Gastrocnemius medialis (tissue), 4 donors: ENCODE measurements at regions not wholly inside any gene's neighbourhood (a gene's known extent, or its start where the extent isn't known, plus 50 kb on each side); places are given as distances from the start of the nearest gene placed in this dataset.

Source experiments
- ATAC-seq, 2 donors: fragments of 150-250 bp; one replicate each; pipeline ENCODE4 v1.9.1; 2016
- DNase-seq, 2 donors: peaks; one replicate each; pipeline ENCODE4 v3.0.0-alpha.2; 2019
- H3K27ac ChIP-seq, 4 donors: fragments of 200-600 bp; sonication (generic); 1 replicate in 1 of 4; 2 replicates in 3 of 4; pipeline ENCODE4 v1.5.1; 2016 to 2018; ENCODE audit warnings: mild to moderate bottlenecking in 2 of 4, moderate library complexity in 1 of 4
- H3K27me3 ChIP-seq, 3 donors: fragments of 200-600 bp; sonication (generic) in 2 of 3; 1 replicate in 1 of 3; 2 replicates in 2 of 3; pipeline versions ENCODE4 v1.5.1 to v1.6.0; 2016 to 2019; ENCODE audit warnings: mild to moderate bottlenecking in 1 of 3, moderate library complexity in 1 of 3
- H3K36me3 ChIP-seq, 2 donors: fragments of 200-600 bp; sonication (generic) in 1 of 2; one replicate each; pipeline ENCODE4 v1.5.1; 2017 to 2018
- H3K4me1 ChIP-seq, 2 donors: fragments of 200-600 bp; sonication (generic) in 1 of 2; one replicate each; pipeline ENCODE4 v1.5.1; 2016 to 2017; ENCODE audit warnings: mild to moderate bottlenecking in 2 of 2
- H3K4me3 ChIP-seq, 4 donors: fragments of 200-600 bp; sonication (generic) in 3 of 4; 1 replicate in 1 of 4; 2 replicates in 3 of 4; pipeline ENCODE4 v1.5.1; 2016 to 2019; ENCODE audit warnings: mild to moderate bottlenecking in 2 of 4
- H3K9me3 ChIP-seq, 3 donors: fragments of 200-600 bp; sonication (generic) in 2 of 3; 1 replicate in 1 of 3; 2 replicates in 2 of 3; pipeline ENCODE4 v1.5.1; 2016 to 2019
- POLR2A ChIP-seq, 2 donors: fragments of 450-650 bp; IDR thresholded peaks; one replicate each; pipeline ENCODE4 v1.6.1; 2017; ENCODE audit warnings: antibody characterized with exemption in 2 of 2, mild to moderate bottlenecking in 2 of 2, moderate library complexity in 2 of 2
- in situ Hi-C, 4 donors: fragments of 200-750 bp; cut with MboI; loops; one replicate each; pipeline versions ENCODE4 v1.15.0 to v1.8.0; 2017; ENCODE audit warnings: low sequenced_read_pairs in 4 of 4
- intact Hi-C: fragments of 100-400 bp; cut with DNase I; formaldehyde crosslinking; loops from one replicate; pipeline ENCODE4 v1.15.1; 2023; ENCODE audit warnings: low total_unique reads
- TF ChIP-seq, protein P1 (sequence below), 5 experiments: fragments of 450-650 bp in 3 of 5; fragments of 200-600 bp in 2 of 5; sonication (generic) in 2 of 5; IDR thresholded peaks in 4 of 5; conservative IDR thresholded peaks in 1 of 5; 1 replicate in 4 of 5; 2 replicates in 1 of 5; pipeline ENCODE4 v1.5.1; 2016 to 2019; ENCODE audit warnings: antibody characterized with exemption in 5 of 5, mild to moderate bottlenecking in 3 of 5, moderate library complexity in 3 of 5

DNA sequence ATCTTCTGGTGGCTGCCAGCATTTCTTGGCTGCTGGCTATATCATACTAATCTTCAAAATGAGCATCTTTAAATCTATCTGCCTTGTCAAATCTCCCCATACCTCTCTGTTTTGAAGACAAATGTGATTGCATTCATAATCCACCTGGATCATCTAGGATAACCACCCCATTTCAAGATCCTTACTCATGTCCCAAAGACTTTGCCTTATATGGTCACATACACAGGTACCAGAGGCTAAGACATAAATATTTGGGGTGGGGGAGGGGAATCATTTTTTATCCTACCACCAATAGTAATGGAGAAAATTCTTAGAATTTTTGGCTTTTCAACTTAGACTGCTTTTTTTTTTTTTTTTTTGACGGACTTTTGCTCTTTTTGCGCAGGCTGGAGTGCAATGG is 970.8 kb downstream of the PLOD2 start:
- intact Hi-C loops, result no loop called here
- no peaks in the 10 kb centered on the region for H3K36me3 ChIP-seq
- TF ChIP-seq, protein P1, sequence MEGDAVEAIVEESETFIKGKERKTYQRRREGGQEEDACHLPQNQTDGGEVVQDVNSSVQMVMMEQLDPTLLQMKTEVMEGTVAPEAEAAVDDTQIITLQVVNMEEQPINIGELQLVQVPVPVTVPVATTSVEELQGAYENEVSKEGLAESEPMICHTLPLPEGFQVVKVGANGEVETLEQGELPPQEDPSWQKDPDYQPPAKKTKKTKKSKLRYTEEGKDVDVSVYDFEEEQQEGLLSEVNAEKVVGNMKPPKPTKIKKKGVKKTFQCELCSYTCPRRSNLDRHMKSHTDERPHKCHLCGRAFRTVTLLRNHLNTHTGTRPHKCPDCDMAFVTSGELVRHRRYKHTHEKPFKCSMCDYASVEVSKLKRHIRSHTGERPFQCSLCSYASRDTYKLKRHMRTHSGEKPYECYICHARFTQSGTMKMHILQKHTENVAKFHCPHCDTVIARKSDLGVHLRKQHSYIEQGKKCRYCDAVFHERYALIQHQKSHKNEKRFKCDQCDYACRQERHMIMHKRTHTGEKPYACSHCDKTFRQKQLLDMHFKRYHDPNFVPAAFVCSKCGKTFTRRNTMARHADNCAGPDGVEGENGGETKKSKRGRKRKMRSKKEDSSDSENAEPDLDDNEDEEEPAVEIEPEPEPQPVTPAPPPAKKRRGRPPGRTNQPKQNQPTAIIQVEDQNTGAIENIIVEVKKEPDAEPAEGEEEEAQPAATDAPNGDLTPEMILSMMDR (IDR thresholded peaks at IDR 0.05 in 4 of 5, conservative IDR thresholded peaks at IDR 0.05 in 1 of 5), result no peak
- TF ChIP-seq POLR2A (IDR thresholded peaks at IDR 0.05), result no peak
- no peaks in the 10 kb centered on the region for H3K4me1 ChIP-seq
- H3K27me3 ChIP-seq, result no peaks in the 10 kb centered on the region
- ATAC-seq, result no peak
- DNase-seq, result no peak
- in situ Hi-C loops, result no loop called here
- no peak overlapping the region for H3K4me3 ChIP-seq
- H3K27ac ChIP-seq, result no peak overlapping the region
- H3K9me3 ChIP-seq, result no peaks in the 10 kb centered on the region

DNA sequence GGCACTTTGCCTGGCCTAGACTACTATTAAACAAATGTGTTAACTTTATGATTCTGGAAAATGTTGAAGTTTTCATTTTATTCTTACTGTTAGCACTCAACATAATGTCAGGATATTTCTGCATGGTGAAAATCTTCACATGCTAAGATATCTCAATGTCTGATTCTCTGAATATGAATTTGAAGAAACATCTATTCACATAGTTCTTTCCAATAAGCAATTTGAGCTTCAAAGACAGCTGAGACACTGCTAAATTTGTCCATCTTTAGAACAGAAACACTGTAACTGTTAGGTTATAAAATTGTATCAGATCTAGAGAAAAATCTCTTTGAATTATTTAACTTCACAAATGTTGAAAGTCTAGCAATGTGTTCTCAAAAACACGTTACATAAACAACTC is 970.2 kb downstream of the PLOD2 start:
- no peaks in the 10 kb centered on the region for H3K36me3 ChIP-seq
- intact Hi-C loops, result no loop called here
- in situ Hi-C loops, result no loop called here
- H3K4me3 ChIP-seq, result no peak overlapping the region
- no peak for TF ChIP-seq POLR2A (IDR thresholded peaks at IDR 0.05)
- TF ChIP-seq, protein P1 (IDR thresholded peaks at IDR 0.05 in 4 of 5, conservative IDR thresholded peaks at IDR 0.05 in 1 of 5), result no peak
- no peaks in the 10 kb centered on the region for H3K27me3 ChIP-seq
- H3K9me3 ChIP-seq, result no peaks in the 10 kb centered on the region
- no peak overlapping the region for H3K27ac ChIP-seq
- H3K4me1 ChIP-seq, result no peaks in the 10 kb centered on the region
- no peak for DNase-seq
- ATAC-seq, result no peak

DNA sequence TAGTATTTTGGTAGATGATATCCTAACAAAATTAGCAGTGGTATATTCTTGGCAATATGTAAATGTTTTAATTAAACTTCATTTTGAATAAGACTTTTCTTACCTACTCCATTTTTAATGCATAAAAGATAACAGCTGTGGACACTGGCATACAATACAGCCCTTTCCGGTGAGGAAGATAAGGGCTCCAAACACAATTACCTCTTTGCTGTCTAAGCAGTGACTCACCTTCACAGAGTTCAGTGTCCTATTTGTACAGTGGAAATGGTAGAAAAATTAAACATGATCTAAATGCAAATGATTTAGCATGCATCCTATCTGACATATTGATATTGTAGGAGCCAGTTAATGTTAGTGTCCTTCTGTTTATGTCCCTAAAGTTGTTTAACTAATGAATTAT is 969.4 kb downstream of the PLOD2 start:
- Histone ChIP-seq H3K9me3 (no peaks in the 10 kb centered on the region), H3K27ac (no peak overlapping the region), H3K4me1 (no peaks in the 10 kb centered on the region), H3K4me3 (no peak overlapping the region), H3K27me3 (no peaks in the 10 kb centered on the region), H3K36me3 (no peaks in the 10 kb centered on the region)
- intact Hi-C loops, result no loop called here
- in situ Hi-C loops, result no loop called here
- ATAC-seq, result no peak
- no peak for DNase-seq
- TF ChIP-seq, protein P1 (IDR thresholded peaks at IDR 0.05 in 4 of 5, conservative IDR thresholded peaks at IDR 0.05 in 1 of 5), result no peak
- no peak for TF ChIP-seq POLR2A (IDR thresholded peaks at IDR 0.05)

DNA sequence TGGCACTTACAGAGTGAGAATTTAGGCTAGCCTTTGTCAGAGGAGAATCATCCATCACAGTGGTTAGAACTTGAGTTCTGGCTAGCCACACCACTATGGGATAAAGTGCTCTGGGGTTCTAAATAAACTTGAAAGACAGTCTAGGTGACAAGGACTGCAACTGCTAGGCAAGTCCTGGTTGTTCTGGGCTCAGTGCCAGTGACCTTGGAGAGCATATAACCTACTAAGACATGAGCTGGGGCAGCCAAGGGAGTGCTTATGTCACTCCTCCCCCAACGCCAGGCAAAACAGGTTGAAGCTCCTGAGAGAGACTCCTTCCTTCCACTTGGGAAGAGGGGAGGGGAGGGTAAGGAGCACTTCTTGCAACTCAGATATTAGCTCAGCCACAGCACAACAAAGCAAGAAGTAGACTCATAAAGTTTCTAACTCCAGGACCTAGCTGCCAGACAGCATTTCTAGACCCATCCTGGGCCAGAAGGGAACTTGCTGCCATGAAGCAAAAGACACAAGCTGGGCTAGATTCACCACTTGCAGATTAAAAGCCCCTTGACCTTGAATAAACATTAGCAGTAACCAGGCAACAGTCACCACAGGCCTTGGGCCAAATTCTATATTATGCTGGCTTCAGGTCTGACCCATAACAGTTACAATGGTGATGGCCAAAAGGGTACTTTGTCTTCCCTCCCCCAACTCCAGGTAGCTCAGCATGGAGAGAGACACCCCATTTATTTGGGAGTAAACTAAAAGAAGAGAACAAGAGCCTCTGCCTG is 963.7 kb downstream of the PLOD2 start:
- H3K9me3 ChIP-seq, result no peaks in the 10 kb centered on the region
- no peak overlapping the region for H3K27ac ChIP-seq
- intact Hi-C loops (no loop called here), in situ Hi-C loops (no loop called here)
- no peaks in the 10 kb centered on the region for H3K4me1 ChIP-seq
- H3K27me3 ChIP-seq, result no peaks in the 10 kb centered on the region
- TF ChIP-seq, protein P1 (IDR thresholded peaks at IDR 0.05 in 4 of 5, conservative IDR thresholded peaks at IDR 0.05 in 1 of 5), result no peak
- no peak for TF ChIP-seq POLR2A (IDR thresholded peaks at IDR 0.05)
- DNase-seq (no peak), ATAC-seq (no peak)
- H3K36me3 ChIP-seq, result no peaks in the 10 kb centered on the region
- no peak overlapping the region for H3K4me3 ChIP-seq

DNA sequence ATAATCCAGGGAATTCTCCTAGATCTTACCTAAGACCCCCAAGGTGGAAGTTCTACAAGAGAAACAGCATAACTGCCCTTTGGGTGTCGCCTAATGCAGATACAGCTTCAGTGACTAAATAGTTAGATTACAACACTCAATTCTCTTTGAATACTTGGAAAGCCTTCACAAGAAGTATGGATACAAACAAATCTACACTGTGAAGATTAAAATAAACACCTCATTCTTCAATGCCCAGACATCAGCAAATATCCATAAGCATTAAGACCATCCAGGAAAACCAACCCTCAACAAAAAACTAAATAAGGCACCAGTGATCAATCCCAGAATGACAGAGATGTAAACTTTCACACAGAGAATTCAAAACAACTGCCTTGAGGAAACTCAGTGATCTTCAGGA is 963.2 kb downstream of the PLOD2 start:
- H3K4me1 ChIP-seq, result no peaks in the 10 kb centered on the region
- DNase-seq (no peak), ATAC-seq (no peak)
- intact Hi-C loops (no loop called here), in situ Hi-C loops (no loop called here)
- H3K4me3 ChIP-seq, result no peak overlapping the region
- H3K36me3 ChIP-seq, result no peaks in the 10 kb centered on the region
- H3K27ac ChIP-seq, result no peak overlapping the region
- no peaks in the 10 kb centered on the region for H3K27me3 ChIP-seq
- H3K9me3 ChIP-seq, result no peaks in the 10 kb centered on the region
- no peak for TF ChIP-seq POLR2A (IDR thresholded peaks at IDR 0.05)
- TF ChIP-seq, protein P1 (IDR thresholded peaks at IDR 0.05 in 4 of 5, conservative IDR thresholded peaks at IDR 0.05 in 1 of 5), result no peak
